Liver (tissue), 8 donors: ENCODE measurements at regions not wholly inside any gene's neighbourhood (a gene's known extent, or its start where the extent isn't known, plus 50 kb on each side); places are given as distances from the start of the nearest gene placed in this dataset.

Experiments used
- DNase-seq: peaks from one replicate; pipeline ENCODE4 v3.0.0-alpha.2; 2017; ENCODE audit warnings: low spot score
- H3K27ac ChIP-seq, 2 donors: one replicate each; pipeline ENCODE4 v1.7.0; 2013; ENCODE audit warnings: inconsistent platforms in 2 of 2, low read length in 2 of 2, control low read depth in 1 of 2, low read depth in 1 of 2, mild to moderate bottlenecking in 1 of 2
- H3K27me3 ChIP-seq, 4 donors: one replicate each; pipeline versions ENCODE4 v1.6.1 to v1.7.0; 2013; ENCODE audit warnings: low read length in 3 of 4, inconsistent platforms in 1 of 4, mild to moderate bottlenecking in 1 of 4, moderate library complexity in 1 of 4; ENCODE audit not compliant: control insufficient read depth in 4 of 4, insufficient read depth in 4 of 4
- H3K36me3 ChIP-seq, 4 donors: one replicate each; pipeline versions ENCODE4 v1.6.1 to v1.7.0; 2013; ENCODE audit warnings: low read length in 3 of 4, mild to moderate bottlenecking in 3 of 4, low read depth in 1 of 4, moderate library complexity in 1 of 4; ENCODE audit not compliant: control insufficient read depth in 4 of 4, insufficient read depth in 3 of 4
- H3K4me1 ChIP-seq, 4 donors: one replicate each; pipeline versions ENCODE4 v1.6.1 to v1.7.0; 2013; ENCODE audit warnings: low read length in 3 of 4, mild to moderate bottlenecking in 3 of 4, moderate library complexity in 1 of 4; ENCODE audit not compliant: control insufficient read depth in 4 of 4, insufficient read depth in 4 of 4
- H3K4me3 ChIP-seq, 3 donors: one replicate each; pipeline versions ENCODE4 v1.6.1 to v1.7.0; 2013; ENCODE audit warnings: low read length in 3 of 3, control low read depth in 1 of 3, low read depth in 1 of 3, mild to moderate bottlenecking in 1 of 3
- H3K9ac ChIP-seq, 2 donors: one replicate each; pipeline ENCODE4 v1.7.0; 2013; ENCODE audit warnings: low read length in 2 of 2, mild to moderate bottlenecking in 2 of 2, moderate library complexity in 2 of 2, control low read depth in 1 of 2, low read depth in 1 of 2
- H3K9me3 ChIP-seq, 4 donors: one replicate each; pipeline versions ENCODE4 v1.6.1 to v1.7.0; 2013; ENCODE audit warnings: low read length in 3 of 4; ENCODE audit not compliant: control insufficient read depth in 4 of 4
- EGR1 ChIP-seq, 2 donors: IDR thresholded peaks; 2 replicates each; pipeline ENCODE4 v1.6.1; 2016 to 2018; ENCODE audit warnings: antibody characterized with exemption in 2 of 2, low read depth in 2 of 2
- FOXA1 ChIP-seq: IDR thresholded peaks from 2 replicates; pipeline ENCODE4 v1.6.1; 2016; ENCODE audit warnings: antibody characterized with exemption
- FOXA2 ChIP-seq: IDR thresholded peaks from 2 replicates; pipeline ENCODE4 v1.6.1; 2016; ENCODE audit warnings: antibody characterized with exemption
- GABPA ChIP-seq, 2 donors: IDR thresholded peaks in 1 of 2; conservative IDR thresholded peaks in 1 of 2; 2 replicates each; pipeline ENCODE4 v1.6.1; 2016; ENCODE audit warnings: antibody characterized with exemption in 2 of 2, mild to moderate bottlenecking in 1 of 2, moderate library complexity in 1 of 2
- HNF4A ChIP-seq, 2 donors: conservative IDR thresholded peaks; 2 replicates each; pipeline ENCODE4 v1.6.1; 2016; ENCODE audit warnings: antibody characterized with exemption in 2 of 2, mild to moderate bottlenecking in 2 of 2
- HNF4G ChIP-seq: IDR thresholded peaks from 2 replicates; pipeline ENCODE4 v1.6.1; 2016; ENCODE audit warnings: antibody characterized with exemption
- JUND ChIP-seq, 2 donors: IDR thresholded peaks; 2 replicates each; pipeline ENCODE4 v1.6.1; 2016; ENCODE audit warnings: antibody characterized with exemption in 2 of 2
- NR2F2 ChIP-seq: IDR thresholded peaks from 2 replicates; pipeline ENCODE4 v1.6.1; 2016; ENCODE audit warnings: antibody characterized with exemption
- RXRA ChIP-seq, 2 donors: IDR thresholded peaks; 2 replicates each; pipeline ENCODE4 v1.6.1; 2017 to 2018; ENCODE audit warnings: antibody characterized with exemption in 2 of 2, mild to moderate bottlenecking in 1 of 2
- SP1 ChIP-seq: IDR thresholded peaks from 2 replicates; pipeline ENCODE4 v1.6.1; 2018; ENCODE audit warnings: antibody characterized with exemption, mild to moderate bottlenecking
- TAF1 ChIP-seq: conservative IDR thresholded peaks from 2 replicates; pipeline ENCODE4 v1.6.1; 2016; ENCODE audit warnings: antibody characterized with exemption, mild to moderate bottlenecking
- YY1 ChIP-seq: IDR thresholded peaks from 2 replicates; pipeline ENCODE4 v1.6.1; 2016; ENCODE audit warnings: antibody characterized with exemption, mild to moderate bottlenecking
- WGBS: extraction: QIAGEN DNeasy Blood & Tissue Kit; methylation state at CpG from one replicate; pipeline ENCODE4 v1.1.7; 2013; 5-methylcytosine and 5-hydroxymethylcytosine counted together
- TF ChIP-seq, protein P1 (sequence below): IDR thresholded peaks from 2 replicates; pipeline ENCODE4 v1.6.1; 2016; ENCODE audit warnings: antibody characterized with exemption
- TF ChIP-seq, protein P2 (sequence below): fragments of 150-350 bp; IDR thresholded peaks from 2 replicates; pipeline ENCODE4 v1.5.1; 2017; ENCODE audit warnings: improper control_type of control experiment, low read depth, low read length; ENCODE audit not compliant: missing input control
- TF ChIP-seq, protein P3 (sequence below): IDR thresholded peaks from 2 replicates; pipeline ENCODE4 v1.6.1; 2016; ENCODE audit warnings: antibody characterized with exemption
- TF ChIP-seq, protein P4 (sequence below): IDR thresholded peaks from 2 replicates; pipeline ENCODE4 v1.6.1; 2016; ENCODE audit warnings: antibody characterized with exemption, mild to moderate bottlenecking
- donor health status: healthy.
- donor health status: healthy.
- donor health status: healthy.
- donor health status: healthy.
- donor health status: healthy.

DNA sequence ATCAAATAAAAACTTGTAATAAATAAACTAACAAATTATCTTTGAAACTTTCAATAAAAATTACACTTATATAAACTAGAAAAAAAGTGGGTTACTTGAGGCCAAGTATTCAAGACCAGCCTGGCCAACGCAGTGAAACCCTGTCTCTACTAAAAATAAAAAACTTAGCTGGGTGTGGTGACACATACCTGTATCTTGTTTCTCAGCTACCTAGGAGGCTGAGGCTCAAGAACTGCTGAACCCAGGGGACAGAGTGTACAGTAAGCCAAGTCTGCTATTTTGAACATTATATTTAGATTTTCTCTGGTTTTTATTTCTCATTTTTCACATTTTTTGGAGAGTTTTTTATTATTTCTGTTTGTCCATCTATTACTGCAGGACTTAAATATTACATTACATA is 1397.6 kb upstream of the B3GALT2 start:
- no peak overlapping the region for H3K9ac ChIP-seq
- H3K4me3 ChIP-seq, result no peak overlapping the region
- TF ChIP-seq, protein P1, sequence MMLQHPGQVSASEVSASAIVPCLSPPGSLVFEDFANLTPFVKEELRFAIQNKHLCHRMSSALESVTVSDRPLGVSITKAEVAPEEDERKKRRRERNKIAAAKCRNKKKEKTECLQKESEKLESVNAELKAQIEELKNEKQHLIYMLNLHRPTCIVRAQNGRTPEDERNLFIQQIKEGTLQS, result no peak
- TF ChIP-seq, protein P2, sequence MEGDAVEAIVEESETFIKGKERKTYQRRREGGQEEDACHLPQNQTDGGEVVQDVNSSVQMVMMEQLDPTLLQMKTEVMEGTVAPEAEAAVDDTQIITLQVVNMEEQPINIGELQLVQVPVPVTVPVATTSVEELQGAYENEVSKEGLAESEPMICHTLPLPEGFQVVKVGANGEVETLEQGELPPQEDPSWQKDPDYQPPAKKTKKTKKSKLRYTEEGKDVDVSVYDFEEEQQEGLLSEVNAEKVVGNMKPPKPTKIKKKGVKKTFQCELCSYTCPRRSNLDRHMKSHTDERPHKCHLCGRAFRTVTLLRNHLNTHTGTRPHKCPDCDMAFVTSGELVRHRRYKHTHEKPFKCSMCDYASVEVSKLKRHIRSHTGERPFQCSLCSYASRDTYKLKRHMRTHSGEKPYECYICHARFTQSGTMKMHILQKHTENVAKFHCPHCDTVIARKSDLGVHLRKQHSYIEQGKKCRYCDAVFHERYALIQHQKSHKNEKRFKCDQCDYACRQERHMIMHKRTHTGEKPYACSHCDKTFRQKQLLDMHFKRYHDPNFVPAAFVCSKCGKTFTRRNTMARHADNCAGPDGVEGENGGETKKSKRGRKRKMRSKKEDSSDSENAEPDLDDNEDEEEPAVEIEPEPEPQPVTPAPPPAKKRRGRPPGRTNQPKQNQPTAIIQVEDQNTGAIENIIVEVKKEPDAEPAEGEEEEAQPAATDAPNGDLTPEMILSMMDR, result no peak
- TF ChIP-seq HNF4A (conservative IDR thresholded peaks at IDR 0.05) (no peak), TAF1 (no peak), RXRA (IDR thresholded peaks at IDR 0.05) (no peak), HNF4G (no peak), JUND (IDR thresholded peaks at IDR 0.05) (no peak), FOXA1 (no peak), GABPA (IDR thresholded peaks at IDR 0.05 in 1 of 2, conservative IDR thresholded peaks at IDR 0.05 in 1 of 2) (no peak), NR2F2 (no peak), FOXA2 (no peak), EGR1 (IDR thresholded peaks at IDR 0.05; ENCODE audit: low read depth in 2 of 2) (no peak), SP1 (no peak), YY1 (no peak)
- TF ChIP-seq, protein P3, sequence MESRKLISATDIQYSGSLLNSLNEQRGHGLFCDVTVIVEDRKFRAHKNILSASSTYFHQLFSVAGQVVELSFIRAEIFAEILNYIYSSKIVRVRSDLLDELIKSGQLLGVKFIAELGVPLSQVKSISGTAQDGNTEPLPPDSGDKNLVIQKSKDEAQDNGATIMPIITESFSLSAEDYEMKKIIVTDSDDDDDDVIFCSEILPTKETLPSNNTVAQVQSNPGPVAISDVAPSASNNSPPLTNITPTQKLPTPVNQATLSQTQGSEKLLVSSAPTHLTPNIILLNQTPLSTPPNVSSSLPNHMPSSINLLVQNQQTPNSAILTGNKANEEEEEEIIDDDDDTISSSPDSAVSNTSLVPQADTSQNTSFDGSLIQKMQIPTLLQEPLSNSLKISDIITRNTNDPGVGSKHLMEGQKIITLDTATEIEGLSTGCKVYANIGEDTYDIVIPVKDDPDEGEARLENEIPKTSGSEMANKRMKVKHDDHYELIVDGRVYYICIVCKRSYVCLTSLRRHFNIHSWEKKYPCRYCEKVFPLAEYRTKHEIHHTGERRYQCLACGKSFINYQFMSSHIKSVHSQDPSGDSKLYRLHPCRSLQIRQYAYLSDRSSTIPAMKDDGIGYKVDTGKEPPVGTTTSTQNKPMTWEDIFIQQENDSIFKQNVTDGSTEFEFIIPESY, result no peak
- TF ChIP-seq, protein P4, sequence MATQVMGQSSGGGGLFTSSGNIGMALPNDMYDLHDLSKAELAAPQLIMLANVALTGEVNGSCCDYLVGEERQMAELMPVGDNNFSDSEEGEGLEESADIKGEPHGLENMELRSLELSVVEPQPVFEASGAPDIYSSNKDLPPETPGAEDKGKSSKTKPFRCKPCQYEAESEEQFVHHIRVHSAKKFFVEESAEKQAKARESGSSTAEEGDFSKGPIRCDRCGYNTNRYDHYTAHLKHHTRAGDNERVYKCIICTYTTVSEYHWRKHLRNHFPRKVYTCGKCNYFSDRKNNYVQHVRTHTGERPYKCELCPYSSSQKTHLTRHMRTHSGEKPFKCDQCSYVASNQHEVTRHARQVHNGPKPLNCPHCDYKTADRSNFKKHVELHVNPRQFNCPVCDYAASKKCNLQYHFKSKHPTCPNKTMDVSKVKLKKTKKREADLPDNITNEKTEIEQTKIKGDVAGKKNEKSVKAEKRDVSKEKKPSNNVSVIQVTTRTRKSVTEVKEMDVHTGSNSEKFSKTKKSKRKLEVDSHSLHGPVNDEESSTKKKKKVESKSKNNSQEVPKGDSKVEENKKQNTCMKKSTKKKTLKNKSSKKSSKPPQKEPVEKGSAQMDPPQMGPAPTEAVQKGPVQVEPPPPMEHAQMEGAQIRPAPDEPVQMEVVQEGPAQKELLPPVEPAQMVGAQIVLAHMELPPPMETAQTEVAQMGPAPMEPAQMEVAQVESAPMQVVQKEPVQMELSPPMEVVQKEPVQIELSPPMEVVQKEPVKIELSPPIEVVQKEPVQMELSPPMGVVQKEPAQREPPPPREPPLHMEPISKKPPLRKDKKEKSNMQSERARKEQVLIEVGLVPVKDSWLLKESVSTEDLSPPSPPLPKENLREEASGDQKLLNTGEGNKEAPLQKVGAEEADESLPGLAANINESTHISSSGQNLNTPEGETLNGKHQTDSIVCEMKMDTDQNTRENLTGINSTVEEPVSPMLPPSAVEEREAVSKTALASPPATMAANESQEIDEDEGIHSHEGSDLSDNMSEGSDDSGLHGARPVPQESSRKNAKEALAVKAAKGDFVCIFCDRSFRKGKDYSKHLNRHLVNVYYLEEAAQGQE, result no peak
- H3K36me3 ChIP-seq, result no peaks in the 10 kb centered on the region
- H3K27ac ChIP-seq, result no peak overlapping the region
- 72% methylated on average over 1 of the region's 1 CpG for WGBS
- no peaks in the 10 kb centered on the region for H3K4me1 ChIP-seq
- peaks cover 0 to 1% (median 0%) of the 10 kb centered on the region in 4 donors for H3K9me3 ChIP-seq
- H3K27me3 ChIP-seq, result no peaks in the 10 kb centered on the region
- DNase-seq, result no peak

DNA sequence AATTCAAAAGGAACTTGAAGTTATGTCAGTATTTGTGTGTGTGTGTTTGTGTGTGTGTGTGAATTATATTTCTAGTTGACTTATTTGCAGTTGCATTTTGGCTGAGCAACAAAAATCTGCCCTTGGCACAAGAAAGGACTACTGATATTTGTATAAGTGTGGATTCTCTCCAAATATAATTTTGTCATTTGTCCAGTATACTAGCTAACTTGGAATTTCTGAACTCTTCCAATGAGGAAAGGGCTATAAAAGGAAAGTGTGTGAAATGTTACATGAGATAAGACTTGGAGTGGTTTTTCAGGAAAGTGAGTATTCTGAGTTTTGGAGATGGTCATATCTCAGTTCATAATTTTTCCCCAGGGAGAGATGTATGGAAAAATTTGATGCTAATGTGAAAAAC is 1384.1 kb upstream of the B3GALT2 start:
- H3K27me3 ChIP-seq, result no peaks in the 10 kb centered on the region
- no peak overlapping the region for H3K9ac ChIP-seq
- H3K36me3 ChIP-seq, result no peaks in the 10 kb centered on the region
- no peaks in the 10 kb centered on the region for H3K4me1 ChIP-seq
- no peak overlapping the region for H3K27ac ChIP-seq
- DNase-seq, result no peak
- H3K9me3 ChIP-seq, result no peaks in the 10 kb centered on the region
- TF ChIP-seq HNF4A (conservative IDR thresholded peaks at IDR 0.05) (no peak), JUND (IDR thresholded peaks at IDR 0.05) (no peak)
- TF ChIP-seq, protein P4, result no peak
- H3K4me3 ChIP-seq, result no peak overlapping the region
